Body of pancreas (tissue), 4 donors: ENCODE measurements at regions not wholly inside any gene's neighbourhood (a gene's known extent, or its start where the extent isn't known, plus 50 kb on each side); places are given as distances from the start of the nearest gene placed in this dataset.

ENCODE experiments used
- POLR2A ChIP-seq, 3 donors: fragments of 450-650 bp; IDR thresholded peaks; one replicate each; pipeline ENCODE4 v1.6.1; 2016; ENCODE audit warnings: antibody characterized with exemption in 3 of 3, mild to moderate bottlenecking in 2 of 3
- TF ChIP-seq, protein P1 (sequence below), 7 experiments: fragments of 450-650 bp in 4 of 7; fragments of 200-600 bp in 3 of 7; sonication (generic) in 3 of 7; IDR thresholded peaks; one replicate each; pipeline ENCODE4 v1.5.1; 2016 to 2019; ENCODE audit warnings: antibody characterized with exemption in 7 of 7

DNA sequence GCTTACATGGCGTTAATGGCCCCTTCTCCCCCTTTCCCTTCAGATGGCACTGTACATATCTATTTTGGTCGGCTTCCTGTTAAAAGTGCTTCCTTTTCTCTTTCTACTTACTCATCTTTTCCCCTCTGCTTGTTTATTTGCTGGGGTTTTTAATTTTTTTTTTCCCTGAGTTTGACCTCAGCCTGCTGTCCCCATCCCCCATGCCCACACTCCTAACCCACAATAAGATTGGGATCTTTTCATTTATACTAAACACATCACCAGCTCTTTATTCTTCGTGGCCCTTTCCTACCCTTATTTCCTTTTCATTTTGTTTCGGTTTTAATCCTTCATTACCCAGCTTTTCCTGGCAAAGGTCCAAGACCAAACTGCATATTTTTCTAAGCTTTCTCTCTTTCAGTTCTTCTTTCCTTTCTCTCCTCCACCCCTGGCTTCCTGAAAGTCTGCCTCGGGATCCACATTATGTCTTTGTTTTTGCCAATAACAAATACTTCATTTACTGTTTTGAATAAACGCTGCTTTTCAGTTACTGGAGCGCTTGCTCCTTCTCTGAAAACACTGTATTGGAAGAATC, 152.0 kb upstream of the USP9X start:
- no peak for TF ChIP-seq POLR2A (IDR thresholded peaks at IDR 0.05)
- TF ChIP-seq, protein P1, sequence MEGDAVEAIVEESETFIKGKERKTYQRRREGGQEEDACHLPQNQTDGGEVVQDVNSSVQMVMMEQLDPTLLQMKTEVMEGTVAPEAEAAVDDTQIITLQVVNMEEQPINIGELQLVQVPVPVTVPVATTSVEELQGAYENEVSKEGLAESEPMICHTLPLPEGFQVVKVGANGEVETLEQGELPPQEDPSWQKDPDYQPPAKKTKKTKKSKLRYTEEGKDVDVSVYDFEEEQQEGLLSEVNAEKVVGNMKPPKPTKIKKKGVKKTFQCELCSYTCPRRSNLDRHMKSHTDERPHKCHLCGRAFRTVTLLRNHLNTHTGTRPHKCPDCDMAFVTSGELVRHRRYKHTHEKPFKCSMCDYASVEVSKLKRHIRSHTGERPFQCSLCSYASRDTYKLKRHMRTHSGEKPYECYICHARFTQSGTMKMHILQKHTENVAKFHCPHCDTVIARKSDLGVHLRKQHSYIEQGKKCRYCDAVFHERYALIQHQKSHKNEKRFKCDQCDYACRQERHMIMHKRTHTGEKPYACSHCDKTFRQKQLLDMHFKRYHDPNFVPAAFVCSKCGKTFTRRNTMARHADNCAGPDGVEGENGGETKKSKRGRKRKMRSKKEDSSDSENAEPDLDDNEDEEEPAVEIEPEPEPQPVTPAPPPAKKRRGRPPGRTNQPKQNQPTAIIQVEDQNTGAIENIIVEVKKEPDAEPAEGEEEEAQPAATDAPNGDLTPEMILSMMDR (IDR thresholded peaks at IDR 0.05) = no peak
